PFSK-1 (cell line): ENCODE measurements at regions not wholly inside any gene's neighbourhood (a gene's known extent, or its start where the extent isn't known, plus 50 kb on each side); places are given as distances from the start of the nearest gene placed in this dataset.

Experiments
- FOXP2 ChIP-seq: optimal IDR thresholded peaks from 2 replicates; pipeline ENCODE3; 2011; ENCODE audit warnings: borderline replicate concordance, control low read depth, inconsistent platforms; ENCODE audit not compliant: insufficient read depth; ENCODE audit errors: extremely low read length, extremely low read depth
- POLR2AphosphoS5 ChIP-seq: IDR thresholded peaks from 2 replicates; pipeline ENCODE4 v1.6.1; 2012; ENCODE audit warnings: low read depth, mild to moderate bottlenecking, control low read depth, low read length, moderate library complexity
- SIN3A ChIP-seq: IDR thresholded peaks from 2 replicates; pipeline ENCODE4 v1.6.1; 2012; ENCODE audit warnings: mild to moderate bottlenecking, low read length, moderate library complexity, borderline replicate concordance; ENCODE audit not compliant: insufficient read depth
- TAF1 ChIP-seq: IDR thresholded peaks from 2 replicates; pipeline ENCODE4 v1.6.1; 2012; ENCODE audit warnings: low read length, control low read depth, borderline replicate concordance; ENCODE audit not compliant: insufficient read depth
- TF ChIP-seq, protein P1 (sequence below), 2 experiments: IDR thresholded peaks; 2 replicates each; pipeline versions ENCODE4 v1.6.1 to v1.8.0; 2011 to 2012; ENCODE audit warnings: low read depth in 2 of 2, low read length in 2 of 2, control low read depth in 1 of 2, inconsistent platforms in 1 of 2, mild to moderate bottlenecking in 1 of 2, moderate library complexity in 1 of 2; ENCODE audit not compliant: insufficient read depth in 1 of 2

DNA sequence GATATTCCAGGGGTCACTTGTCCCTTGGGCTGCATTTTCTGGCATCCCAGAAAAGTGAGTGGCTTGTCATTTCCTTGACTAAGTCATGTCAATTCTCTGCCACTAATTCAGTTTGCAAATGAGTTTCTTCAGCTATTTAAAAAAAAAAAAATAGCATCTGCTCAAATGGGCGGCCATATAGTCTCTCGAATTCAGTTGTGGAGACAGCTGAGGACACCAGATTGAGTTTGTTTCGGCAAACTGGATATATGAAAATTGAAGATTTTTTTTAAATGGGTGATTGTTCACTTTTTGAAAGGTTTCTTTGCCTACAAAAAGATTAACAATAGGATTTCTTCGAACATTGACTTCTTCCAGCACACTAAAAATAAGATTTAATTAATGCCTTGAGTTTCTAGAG, 96.3 kb upstream of the TIAM2 start:
- TF ChIP-seq SIN3A (no peak), POLR2AphosphoS5 (no peak), FOXP2 (no peak), TAF1 (no peak)
- TF ChIP-seq, protein P1, sequence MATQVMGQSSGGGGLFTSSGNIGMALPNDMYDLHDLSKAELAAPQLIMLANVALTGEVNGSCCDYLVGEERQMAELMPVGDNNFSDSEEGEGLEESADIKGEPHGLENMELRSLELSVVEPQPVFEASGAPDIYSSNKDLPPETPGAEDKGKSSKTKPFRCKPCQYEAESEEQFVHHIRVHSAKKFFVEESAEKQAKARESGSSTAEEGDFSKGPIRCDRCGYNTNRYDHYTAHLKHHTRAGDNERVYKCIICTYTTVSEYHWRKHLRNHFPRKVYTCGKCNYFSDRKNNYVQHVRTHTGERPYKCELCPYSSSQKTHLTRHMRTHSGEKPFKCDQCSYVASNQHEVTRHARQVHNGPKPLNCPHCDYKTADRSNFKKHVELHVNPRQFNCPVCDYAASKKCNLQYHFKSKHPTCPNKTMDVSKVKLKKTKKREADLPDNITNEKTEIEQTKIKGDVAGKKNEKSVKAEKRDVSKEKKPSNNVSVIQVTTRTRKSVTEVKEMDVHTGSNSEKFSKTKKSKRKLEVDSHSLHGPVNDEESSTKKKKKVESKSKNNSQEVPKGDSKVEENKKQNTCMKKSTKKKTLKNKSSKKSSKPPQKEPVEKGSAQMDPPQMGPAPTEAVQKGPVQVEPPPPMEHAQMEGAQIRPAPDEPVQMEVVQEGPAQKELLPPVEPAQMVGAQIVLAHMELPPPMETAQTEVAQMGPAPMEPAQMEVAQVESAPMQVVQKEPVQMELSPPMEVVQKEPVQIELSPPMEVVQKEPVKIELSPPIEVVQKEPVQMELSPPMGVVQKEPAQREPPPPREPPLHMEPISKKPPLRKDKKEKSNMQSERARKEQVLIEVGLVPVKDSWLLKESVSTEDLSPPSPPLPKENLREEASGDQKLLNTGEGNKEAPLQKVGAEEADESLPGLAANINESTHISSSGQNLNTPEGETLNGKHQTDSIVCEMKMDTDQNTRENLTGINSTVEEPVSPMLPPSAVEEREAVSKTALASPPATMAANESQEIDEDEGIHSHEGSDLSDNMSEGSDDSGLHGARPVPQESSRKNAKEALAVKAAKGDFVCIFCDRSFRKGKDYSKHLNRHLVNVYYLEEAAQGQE (IDR thresholded peaks at IDR 0.05; ENCODE audit: insufficient read depth in 1 of 2, low read depth in 2 of 2, low read length in 2 of 2): no peak

DNA sequence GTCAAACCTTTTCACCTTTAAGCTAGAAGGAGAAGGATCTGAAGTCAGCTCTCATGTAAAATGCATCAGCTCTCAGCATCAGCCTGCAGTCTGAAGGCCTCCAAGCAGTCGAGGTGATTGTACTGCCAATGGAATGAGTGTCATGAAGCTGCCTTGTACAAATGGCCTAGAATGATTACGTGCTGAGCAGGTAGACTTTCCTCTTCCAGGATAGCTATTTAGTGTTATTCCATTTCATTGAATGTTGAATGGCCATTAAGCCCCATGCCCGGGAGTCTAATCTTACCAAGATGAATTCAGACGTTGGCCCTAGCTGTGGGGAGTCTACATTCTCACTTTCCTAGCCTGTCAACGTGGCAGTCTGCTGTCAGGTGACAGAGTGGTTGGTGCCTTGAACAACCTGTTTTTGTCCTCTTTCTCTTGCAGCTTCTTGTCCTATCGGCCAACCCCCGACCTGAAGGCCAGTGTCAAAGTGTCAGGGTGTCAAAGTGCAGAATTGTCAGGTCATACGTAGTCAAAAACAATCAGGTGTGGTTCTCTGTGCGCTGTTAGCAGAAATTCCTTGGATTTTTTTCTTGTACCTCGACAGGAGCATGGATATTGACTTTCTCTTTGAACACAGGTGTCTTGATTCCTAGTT, 95.2 kb upstream of the TIAM2 start:
- TF ChIP-seq, protein P1 (IDR thresholded peaks at IDR 0.05; ENCODE audit: insufficient read depth in 1 of 2, low read depth in 2 of 2, low read length in 2 of 2): no peak
- TF ChIP-seq POLR2AphosphoS5 (no peak), FOXP2 (no peak), TAF1 (no peak), SIN3A (no peak)

DNA sequence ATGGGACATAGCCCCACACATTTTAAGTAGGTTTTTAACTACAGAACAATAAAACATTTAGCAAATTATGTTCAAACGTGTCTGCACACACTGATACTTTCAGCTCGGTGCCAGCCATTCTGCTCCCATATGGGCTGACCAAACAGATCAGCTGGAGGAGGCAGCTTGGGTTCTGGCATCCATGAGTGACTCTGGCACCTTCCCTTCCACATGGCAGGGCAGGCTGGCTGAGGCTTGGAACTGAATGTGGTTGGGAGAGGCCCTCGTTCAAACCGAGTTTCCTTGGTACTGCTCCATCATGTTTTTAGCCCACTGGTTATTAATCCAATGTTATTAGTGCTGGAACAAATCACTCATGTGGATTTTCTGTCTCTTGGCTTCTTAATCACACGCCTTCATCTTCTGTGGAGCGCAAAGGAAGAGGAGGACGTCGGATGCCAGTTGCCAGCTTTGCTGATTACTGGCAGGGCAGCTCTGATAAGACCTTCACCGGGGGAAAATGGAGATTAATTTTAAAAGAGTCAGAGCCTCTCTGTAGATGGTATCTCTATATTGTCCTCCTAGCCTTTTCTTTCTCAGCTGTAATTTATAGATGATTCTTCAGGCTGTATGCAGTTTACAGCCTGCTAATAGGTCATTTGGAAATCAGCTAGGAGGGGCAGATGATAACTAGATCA, 93.1 kb upstream of the TIAM2 start:
- no peak for TF ChIP-seq FOXP2
- TF ChIP-seq POLR2AphosphoS5: no peak
- TF ChIP-seq SIN3A: no peak
- TF ChIP-seq TAF1: no peak
- TF ChIP-seq, protein P1 (IDR thresholded peaks at IDR 0.05; ENCODE audit: insufficient read depth in 1 of 2, low read depth in 2 of 2, low read length in 2 of 2): no peak

DNA sequence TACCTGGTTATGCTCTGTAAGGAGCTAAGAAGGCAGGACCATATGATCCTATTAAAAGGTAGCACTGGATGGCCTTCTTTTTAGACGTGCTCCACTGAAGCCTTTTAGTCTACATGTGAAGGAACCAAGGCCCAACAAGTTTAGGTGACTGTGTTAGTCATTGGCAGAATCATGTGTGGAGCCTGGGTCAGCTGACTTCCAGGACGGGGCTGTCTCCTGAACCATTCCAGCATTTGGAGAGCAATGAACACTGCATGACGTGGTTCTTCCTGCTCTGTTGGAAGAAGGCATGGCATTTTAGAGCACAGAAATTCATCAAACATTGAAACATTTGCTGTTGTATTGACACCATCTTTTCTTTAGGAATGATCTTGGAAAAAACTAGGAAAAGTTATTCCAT, 87.8 kb upstream of the TIAM2 start:
- no peak for TF ChIP-seq TAF1
- no peak for TF ChIP-seq FOXP2
- TF ChIP-seq POLR2AphosphoS5: no peak
- TF ChIP-seq SIN3A: no peak
- TF ChIP-seq, protein P1 (IDR thresholded peaks at IDR 0.05; ENCODE audit: insufficient read depth in 1 of 2, low read depth in 2 of 2, low read length in 2 of 2): no peak
